ENCODE measurements at regions not wholly inside any gene's neighbourhood (a gene's known extent, or its start where the extent isn't known, plus 50 kb on each side); places are given as distances from the start of the nearest gene placed in this dataset.

- TF ChIP-seq CTCF (IDR thresholded peaks at IDR 0.05) (no peak), POLR2AphosphoS5 (IDR thresholded peaks at IDR 0.05) (no peak), POLR2A (IDR thresholded peaks at IDR 0.05) (no peak)
These were observed 343.8 kb downstream of the ADAMTS20 start for GRCh38 chr12:43208221-43208620.
